WTC11 (cell line): ENCODE measurements at regions not wholly inside any gene's neighbourhood (a gene's known extent, or its start where the extent isn't known, plus 50 kb on each side); places are given as distances from the start of the nearest gene placed in this dataset.

Experiments
- ATAC-seq: fragments of 200-7000 bp; cut with Tn5 transposase; 2 replicates; pipeline ENCODE4 v1.10.0; 2021; ENCODE audit warnings: mild to moderate bottlenecking, moderate library complexity
- CTCF ChIA-PET: fragments of 300-600 bp; sonication (Branson Sonifier 250); formaldehyde crosslinking; loops from one replicate; lab custom pipeline; 2021; ENCODE audit warnings: antibody characterized with exemption; lab: Charles Lee
- POLR2A ChIA-PET: fragments of 350-600 bp; sonication (Branson Sonifier 250); formaldehyde crosslinking; loops from one replicate; lab custom pipeline; 2021; ENCODE audit warnings: antibody characterized with exemption; lab: Charles Lee
- DNase-seq: peaks from one replicate; pipeline ENCODE4 v3.0.0; 2021; ENCODE audit warnings: low spot score
- H3K27ac Mint-ChIP-seq: 2 replicates; pipeline ENCODE4 v1.8.0; 2021; ENCODE audit warnings: mixed read lengths
- H3K27me3 Mint-ChIP-seq: 2 replicates; pipeline ENCODE4 v1.8.0; 2021; ENCODE audit warnings: low read depth, mild to moderate bottlenecking, moderate library complexity, mixed read lengths
- H3K36me3 Mint-ChIP-seq: 2 replicates; pipeline ENCODE4 v1.8.0; 2021; ENCODE audit warnings: mixed read lengths
- H3K4me1 Mint-ChIP-seq: 2 replicates; pipeline ENCODE4 v1.8.0; 2022; ENCODE audit warnings: mixed read lengths
- H3K4me3 Mint-ChIP-seq: 2 replicates; pipeline ENCODE4 v1.8.0; 2021; ENCODE audit warnings: mild to moderate bottlenecking, moderate library complexity, mixed read lengths
- H3K9me3 Mint-ChIP-seq: 2 replicates; pipeline ENCODE4 v1.8.0; 2021; ENCODE audit warnings: mixed read lengths
- ATF3 ChIP-seq: sonication (generic); formaldehyde crosslinking; conservative IDR thresholded peaks from 2 replicates; pipeline ENCODE4 v1.8.1; 2022; ENCODE audit warnings: mild to moderate bottlenecking, missing genetic modification reagents
- ATF6 ChIP-seq: sonication (generic); formaldehyde crosslinking; IDR thresholded peaks from 2 replicates; pipeline ENCODE4 v1.8.1; 2023; ENCODE audit warnings: mild to moderate bottlenecking, missing genetic modification reagents
- CBFB ChIP-seq: sonication (generic); formaldehyde crosslinking; IDR thresholded peaks from 2 replicates; pipeline ENCODE4 v1.8.1; 2022; ENCODE audit warnings: mild to moderate bottlenecking, low read depth, missing genetic modification reagents
- CREB1 ChIP-seq: sonication (generic); formaldehyde crosslinking; IDR thresholded peaks from 2 replicates; pipeline ENCODE4 v1.8.0; 2023; ENCODE audit warnings: mild to moderate bottlenecking, missing genetic modification reagents
- E2F1 ChIP-seq: sonication (generic); formaldehyde crosslinking; IDR thresholded peaks from 2 replicates; pipeline ENCODE4 v1.8.0; 2022; ENCODE audit warnings: mild to moderate bottlenecking, missing genetic modification reagents
- GABPB1 ChIP-seq: sonication (generic); formaldehyde crosslinking; IDR thresholded peaks from 2 replicates; pipeline ENCODE4 v1.8.1; 2023; ENCODE audit warnings: mild to moderate bottlenecking, missing genetic modification reagents
- GRHL2 ChIP-seq: fragments of 250-450 bp; sonication (Bioruptor Pico); IDR thresholded peaks from 2 replicates; pipeline ENCODE4 v1.8.0; 2022; ENCODE audit warnings: mild to moderate bottlenecking, moderate library complexity; ENCODE audit not compliant: insufficient replicate concordance, severe bottlenecking
- GTF2I ChIP-seq: fragments of 250-450 bp; sonication (Bioruptor Pico); conservative IDR thresholded peaks from 2 replicates; pipeline ENCODE4 v1.4.0; 2021; ENCODE audit warnings: mild to moderate bottlenecking
- JAZF1 ChIP-seq: fragments of 250-450 bp; sonication (Bioruptor Pico); IDR thresholded peaks from 2 replicates; pipeline ENCODE4 v1.9.0; 2021; ENCODE audit warnings: moderate library complexity, mild to moderate bottlenecking, inconsistent platforms
- NR3C1 ChIP-seq: sonication (generic); formaldehyde crosslinking; conservative IDR thresholded peaks from 2 replicates; pipeline ENCODE4 v1.8.1; 2023; ENCODE audit warnings: low read depth, mild to moderate bottlenecking, missing genetic modification reagents
- SMAD3 ChIP-seq: sonication (generic); formaldehyde crosslinking; IDR thresholded peaks from 2 replicates; pipeline ENCODE4 v1.8.0; 2022; ENCODE audit warnings: missing genetic modification reagents, mild to moderate bottlenecking, borderline replicate concordance
- STAT6 ChIP-seq: sonication (generic); formaldehyde crosslinking; conservative IDR thresholded peaks from 2 replicates; pipeline ENCODE4 v1.8.1; 2023; ENCODE audit warnings: mild to moderate bottlenecking, low read depth, missing genetic modification reagents, moderate library complexity
- TEAD1 ChIP-seq: sonication (generic); formaldehyde crosslinking; IDR thresholded peaks from 2 replicates; pipeline ENCODE4 v1.8.0; 2022; ENCODE audit warnings: mild to moderate bottlenecking, missing genetic modification reagents
- TEAD4 ChIP-seq: sonication (generic); formaldehyde crosslinking; IDR thresholded peaks from 2 replicates; pipeline ENCODE4 v1.8.0; 2022; ENCODE audit warnings: mild to moderate bottlenecking, missing genetic modification reagents
- ZNF219 ChIP-seq: sonication (generic); formaldehyde crosslinking; IDR thresholded peaks from 2 replicates; pipeline ENCODE4 v1.8.0; 2023; ENCODE audit warnings: missing genetic modification reagents, mild to moderate bottlenecking, borderline replicate concordance
- ZNF317 ChIP-seq: sonication (generic); formaldehyde crosslinking; IDR thresholded peaks from 2 replicates; pipeline ENCODE4 v1.8.1; 2023; ENCODE audit warnings: low read depth, mild to moderate bottlenecking, moderate library complexity, missing genetic modification reagents, borderline replicate concordance
- ZNF423 ChIP-seq: fragments of 250-450 bp; sonication (Bioruptor Pico); IDR thresholded peaks from 2 replicates; pipeline ENCODE4 v2.1.2; 2022; ENCODE audit warnings: mild to moderate bottlenecking, moderate library complexity
- ZNF671 ChIP-seq: fragments of 250-450 bp; sonication (Bioruptor Pico); IDR thresholded peaks from 2 replicates; pipeline ENCODE4 v1.8.0; 2021; ENCODE audit warnings: mild to moderate bottlenecking
- TF ChIP-seq, protein P1 (sequence below): fragments of 250-450 bp; sonication (Bioruptor Pico); IDR thresholded peaks from 2 replicates; pipeline ENCODE4 v1.8.0; 2021; ENCODE audit warnings: mild to moderate bottlenecking
- TF ChIP-seq, protein P2 (sequence below): sonication (generic); formaldehyde crosslinking; IDR thresholded peaks from 2 replicates; pipeline ENCODE4 v1.8.0; 2022; ENCODE audit warnings: missing genetic modification reagents
- TF ChIP-seq, protein P3 (sequence below): sonication (generic); formaldehyde crosslinking; IDR thresholded peaks from 2 replicates; pipeline ENCODE4 v1.8.1; 2023; ENCODE audit warnings: mild to moderate bottlenecking, missing genetic modification reagents, moderate library complexity

GRCh38 chr6:84511929-84512328 is 252.5 kb downstream of the TBX18 start:
- H3K36me3 Mint-ChIP-seq: peaks cover 2% of the 10 kb centered on the region; the same call in 1 of the 2 replicates
- POLR2A ChIA-PET: no interaction called here
- no peak for DNase-seq
- CTCF ChIA-PET: no interaction called here
- peaks cover 7% of the 10 kb centered on the region; the same call in 1 of the 2 replicates for H3K9me3 Mint-ChIP-seq
- TF ChIP-seq NR3C1 (CRISPR knock-in tag) (no peak), CBFB (no peak), JAZF1 (CRISPR knock-in tag) (no peak), ZNF317 (CRISPR knock-in tag) (no peak), ZNF671 (no peak), SMAD3 (no peak), GTF2I (no peak), ATF6 (no peak)
- TF ChIP-seq, all 79 proteins: peak for 0
- Mint-ChIP-seq H3K4me3 (no peak overlapping the region), H3K27me3 (no peaks in the 10 kb centered on the region), H3K4me1 (peaks cover 7% of the 10 kb centered on the region; the same call in 1 of the 2 replicates), H3K27ac (no peak overlapping the region)
- ATAC-seq: no peak

GRCh38 chr6:84508981-84509380 is 255.4 kb downstream of the TBX18 start:
- TF ChIP-seq TEAD4 (CRISPR knock-in tag) (no peak), E2F1 (CRISPR knock-in tag) (no peak), CREB1 (CRISPR knock-in tag) (no peak), ZNF219 (CRISPR knock-in tag) (no peak), ATF3 (CRISPR knock-in tag) (no peak), GRHL2 (CRISPR knock-in tag) (no peak), STAT6 (CRISPR knock-in tag) (no peak), TEAD1 (no peak), ZNF423 (CRISPR knock-in tag) (no peak), SMAD3 (no peak), GABPB1 (no peak)
- TF ChIP-seq, protein P1, sequence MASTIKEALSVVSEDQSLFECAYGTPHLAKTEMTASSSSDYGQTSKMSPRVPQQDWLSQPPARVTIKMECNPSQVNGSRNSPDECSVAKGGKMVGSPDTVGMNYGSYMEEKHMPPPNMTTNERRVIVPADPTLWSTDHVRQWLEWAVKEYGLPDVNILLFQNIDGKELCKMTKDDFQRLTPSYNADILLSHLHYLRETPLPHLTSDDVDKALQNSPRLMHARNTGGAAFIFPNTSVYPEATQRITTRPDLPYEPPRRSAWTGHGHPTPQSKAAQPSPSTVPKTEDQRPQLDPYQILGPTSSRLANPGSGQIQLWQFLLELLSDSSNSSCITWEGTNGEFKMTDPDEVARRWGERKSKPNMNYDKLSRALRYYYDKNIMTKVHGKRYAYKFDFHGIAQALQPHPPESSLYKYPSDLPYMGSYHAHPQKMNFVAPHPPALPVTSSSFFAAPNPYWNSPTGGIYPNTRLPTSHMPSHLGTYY (CRISPR knock-in tag): no peak
- TF ChIP-seq, protein P2, sequence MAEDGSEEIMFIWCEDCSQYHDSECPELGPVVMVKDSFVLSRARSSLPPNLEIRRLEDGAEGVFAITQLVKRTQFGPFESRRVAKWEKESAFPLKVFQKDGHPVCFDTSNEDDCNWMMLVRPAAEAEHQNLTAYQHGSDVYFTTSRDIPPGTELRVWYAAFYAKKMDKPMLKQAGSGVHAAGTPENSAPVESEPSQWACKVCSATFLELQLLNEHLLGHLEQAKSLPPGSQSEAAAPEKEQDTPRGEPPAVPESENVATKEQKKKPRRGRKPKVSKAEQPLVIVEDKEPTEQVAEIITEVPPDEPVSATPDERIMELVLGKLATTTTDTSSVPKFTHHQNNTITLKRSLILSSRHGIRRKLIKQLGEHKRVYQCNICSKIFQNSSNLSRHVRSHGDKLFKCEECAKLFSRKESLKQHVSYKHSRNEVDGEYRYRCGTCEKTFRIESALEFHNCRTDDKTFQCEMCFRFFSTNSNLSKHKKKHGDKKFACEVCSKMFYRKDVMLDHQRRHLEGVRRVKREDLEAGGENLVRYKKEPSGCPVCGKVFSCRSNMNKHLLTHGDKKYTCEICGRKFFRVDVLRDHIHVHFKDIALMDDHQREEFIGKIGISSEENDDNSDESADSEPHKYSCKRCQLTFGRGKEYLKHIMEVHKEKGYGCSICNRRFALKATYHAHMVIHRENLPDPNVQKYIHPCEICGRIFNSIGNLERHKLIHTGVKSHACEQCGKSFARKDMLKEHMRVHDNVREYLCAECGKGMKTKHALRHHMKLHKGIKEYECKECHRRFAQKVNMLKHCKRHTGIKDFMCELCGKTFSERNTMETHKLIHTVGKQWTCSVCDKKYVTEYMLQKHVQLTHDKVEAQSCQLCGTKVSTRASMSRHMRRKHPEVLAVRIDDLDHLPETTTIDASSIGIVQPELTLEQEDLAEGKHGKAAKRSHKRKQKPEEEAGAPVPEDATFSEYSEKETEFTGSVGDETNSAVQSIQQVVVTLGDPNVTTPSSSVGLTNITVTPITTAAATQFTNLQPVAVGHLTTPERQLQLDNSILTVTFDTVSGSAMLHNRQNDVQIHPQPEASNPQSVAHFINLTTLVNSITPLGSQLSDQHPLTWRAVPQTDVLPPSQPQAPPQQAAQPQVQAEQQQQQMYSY (CRISPR knock-in tag): no peak
- TF ChIP-seq, protein P3, sequence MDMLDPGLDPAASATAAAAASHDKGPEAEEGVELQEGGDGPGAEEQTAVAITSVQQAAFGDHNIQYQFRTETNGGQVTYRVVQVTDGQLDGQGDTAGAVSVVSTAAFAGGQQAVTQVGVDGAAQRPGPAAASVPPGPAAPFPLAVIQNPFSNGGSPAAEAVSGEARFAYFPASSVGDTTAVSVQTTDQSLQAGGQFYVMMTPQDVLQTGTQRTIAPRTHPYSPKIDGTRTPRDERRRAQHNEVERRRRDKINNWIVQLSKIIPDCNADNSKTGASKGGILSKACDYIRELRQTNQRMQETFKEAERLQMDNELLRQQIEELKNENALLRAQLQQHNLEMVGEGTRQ (CRISPR knock-in tag): no peak
- DNase-seq (no peak), ATAC-seq (no peak)
- no peaks in the 10 kb centered on the region for H3K4me1 Mint-ChIP-seq
- H3K4me3 Mint-ChIP-seq: no peak overlapping the region
- peaks cover 14% of the 10 kb centered on the region for H3K36me3 Mint-ChIP-seq
- no peak overlapping the region for H3K27ac Mint-ChIP-seq
- ChIA-PET CTCF (interaction anchor here (1.3 kb wide), 1 partner anchor 138 kb away, joined by 3 read pairs; no protein-coding TSS in a partner anchor), POLR2A (no interaction called here)
- no peaks in the 10 kb centered on the region for H3K27me3 Mint-ChIP-seq
- H3K9me3 Mint-ChIP-seq: peaks cover 24% of the 10 kb centered on the region
